ENCODE measurements at regions not wholly inside any gene's neighbourhood (a gene's known extent, or its start where the extent isn't known, plus 50 kb on each side); places are given as distances from the start of the nearest gene placed in this dataset.
A peak's percentile ranks its signal among the peaks of the same experiment; 100 is the strongest.

- peaks cover 22% of the 10 kb centered on the region for H3K4me1 ChIP-seq (ENCODE audit: insufficient read depth, low read length, severe bottlenecking)
- no peaks in the 10 kb centered on the region for H3K27me3 ChIP-seq (ENCODE audit: insufficient read depth, low read length)
- H3K27ac ChIP-seq (ENCODE audit: low read depth, low read length, poor library complexity, severe bottlenecking), result peak overlapping the region; percentile 24
- 0 out of 2 replicates have a peak, but pooled peaks cover 2% of the 10 kb centered on the region for H3K9me3 ChIP-seq (ENCODE audit: low read length)
- TF ChIP-seq EZH2 (IDR thresholded peaks at IDR 0.05; ENCODE audit: borderline replicate concordance, low read length) (no peak), CTCF (IDR thresholded peaks at IDR 0.05; ENCODE audit: low read length) (no peak)
- no peaks in the 10 kb centered on the region for H3K36me3 ChIP-seq (ENCODE audit: insufficient read depth, low read length)
- no peak overlapping the region for H3K9ac ChIP-seq (ENCODE audit: low read length)
- no peak overlapping the region for H2AFZ ChIP-seq (ENCODE audit: low read length)
- H3K4me2 ChIP-seq (ENCODE audit: low read length), result no peak overlapping the region
- H3K79me2 ChIP-seq (ENCODE audit: insufficient read depth, low read length), result no peaks in the 10 kb centered on the region
- H3F3A ChIP-seq (ENCODE audit: insufficient read depth, low read length), result no peaks in the 10 kb centered on the region
- H4K20me1 ChIP-seq (ENCODE audit: insufficient read depth, low read length), result no peaks in the 10 kb centered on the region
- no peaks in the 10 kb centered on the region for H3K9me2 ChIP-seq (ENCODE audit: low read depth, low read length)
- H3K4me3 ChIP-seq (ENCODE audit: low read depth, low read length, poor library complexity, severe bottlenecking), result no peak overlapping the region
Observed at GRCh38 chr1:234943836-234944402, 184.7 kb downstream of the TOMM20 start.

GRCh38 chr1:234942879-234943506 is 185.6 kb downstream of the TOMM20 start:
- Histone ChIP-seq H3K79me2 (ENCODE audit: insufficient read depth, low read length) (no peaks in the 10 kb centered on the region), H3K4me1 (ENCODE audit: insufficient read depth, low read length, severe bottlenecking) (peaks cover 22% of the 10 kb centered on the region), H3K9me3 (ENCODE audit: low read length) (0 out of 2 replicates have a peak, but pooled peaks cover 2% of the 10 kb centered on the region), H3K27me3 (ENCODE audit: insufficient read depth, low read length) (no peaks in the 10 kb centered on the region), H3K4me3 (ENCODE audit: low read depth, low read length, poor library complexity, severe bottlenecking) (no peak overlapping the region), H3F3A (ENCODE audit: insufficient read depth, low read length) (no peaks in the 10 kb centered on the region), H3K9ac (ENCODE audit: low read length) (no peak overlapping the region), H3K4me2 (ENCODE audit: low read length) (no peak overlapping the region), H3K36me3 (ENCODE audit: insufficient read depth, low read length) (no peaks in the 10 kb centered on the region), H3K27ac (ENCODE audit: low read depth, low read length, poor library complexity, severe bottlenecking) (no peak overlapping the region), H2AFZ (ENCODE audit: low read length) (no peak overlapping the region), H4K20me1 (ENCODE audit: insufficient read depth, low read length) (no peaks in the 10 kb centered on the region), H3K9me2 (ENCODE audit: low read depth, low read length) (no peaks in the 10 kb centered on the region)
- no peak for TF ChIP-seq CTCF (IDR thresholded peaks at IDR 0.05; ENCODE audit: low read length)
- TF ChIP-seq EZH2 (IDR thresholded peaks at IDR 0.05; ENCODE audit: borderline replicate concordance, low read length), result no peak

- H3F3A ChIP-seq (ENCODE audit: insufficient read depth, low read length), result no peaks in the 10 kb centered on the region
- H2AFZ ChIP-seq (ENCODE audit: low read length), result no peak overlapping the region
Observed at GRCh38 chr1:234942012-234942332, 186.7 kb downstream of the TOMM20 start.

More at GRCh38 chr1:234942012-234942332, 186.7 kb downstream of the TOMM20 start:
- Histone ChIP-seq H3K9me3 (ENCODE audit: low read length) (0 out of 2 replicates have a peak, but pooled peaks cover 2% of the 10 kb centered on the region), H3K9me2 (ENCODE audit: low read depth, low read length) (no peaks in the 10 kb centered on the region), H3K9ac (ENCODE audit: low read length) (no peak overlapping the region), H3K27ac (ENCODE audit: low read depth, low read length, poor library complexity, severe bottlenecking) (no peak overlapping the region), H4K20me1 (ENCODE audit: insufficient read depth, low read length) (no peaks in the 10 kb centered on the region), H3K4me2 (ENCODE audit: low read length) (no peak overlapping the region), H3K4me1 (ENCODE audit: insufficient read depth, low read length, severe bottlenecking) (peaks cover 22% of the 10 kb centered on the region), H3K79me2 (ENCODE audit: insufficient read depth, low read length) (no peaks in the 10 kb centered on the region), H3K4me3 (ENCODE audit: low read depth, low read length, poor library complexity, severe bottlenecking) (no peak overlapping the region), H3K27me3 (ENCODE audit: insufficient read depth, low read length) (no peaks in the 10 kb centered on the region), H3K36me3 (ENCODE audit: insufficient read depth, low read length) (no peaks in the 10 kb centered on the region)
- TF ChIP-seq EZH2 (IDR thresholded peaks at IDR 0.05; ENCODE audit: borderline replicate concordance, low read length), result no peak
- no peak for TF ChIP-seq CTCF (IDR thresholded peaks at IDR 0.05; ENCODE audit: low read length)
